ENCODE measurements at regions not wholly inside any gene's neighbourhood (a gene's known extent, or its start where the extent isn't known, plus 50 kb on each side); places are given as distances from the start of the nearest gene placed in this dataset.

GRCh38 chr4:156322592-156322991 lies 368.9 kb upstream of the CTSO start:
- TF ChIP-seq HDAC2 (IDR thresholded peaks at IDR 0.05) (no peak), CTCF (IDR thresholded peaks at IDR 0.05) (no peak), POLR2AphosphoS2 (conservative IDR thresholded peaks at IDR 0.05; ENCODE audit: low read length) (no peak), ZFP36 (IDR thresholded peaks at IDR 0.05; ENCODE audit: borderline replicate concordance, partially characterized antibody) (no peak), POLR2A (IDR thresholded peaks at IDR 0.05; ENCODE audit: low read length) (no peak), BCL3 (IDR thresholded peaks at IDR 0.05) (no peak)

All from A549 (cell line).